ENCODE measurements at regions not wholly inside any gene's neighbourhood (a gene's known extent, or its start where the extent isn't known, plus 50 kb on each side); places are given as distances from the start of the nearest gene placed in this dataset.

GRCh38 chr5:54748527-54748926, 231.0 kb downstream of the SNX18 start:
- TF ChIP-seq GATA2 (IDR thresholded peaks at IDR 0.05; ENCODE audit: low read depth, low read length) (no peak), GATA3 (IDR thresholded peaks at IDR 0.05; ENCODE audit: low read depth, low read length) (no peak)

GRCh38 chr5:54746777-54747398, 229.3 kb downstream of the SNX18 start:
- TF ChIP-seq GATA3 (IDR thresholded peaks at IDR 0.05; ENCODE audit: low read depth, low read length) (no peak), GATA2 (IDR thresholded peaks at IDR 0.05; ENCODE audit: low read depth, low read length) (no peak)

- TF ChIP-seq GATA3 (IDR thresholded peaks at IDR 0.05; ENCODE audit: low read depth, low read length) (no peak), GATA2 (IDR thresholded peaks at IDR 0.05; ENCODE audit: low read depth, low read length) (no peak)
Measured at GRCh38 chr5:54746346-54746745, 228.8 kb downstream of the SNX18 start.

GRCh38 chr5:54745599-54745998, 228.0 kb downstream of the SNX18 start:
- no peak for TF ChIP-seq GATA2 (IDR thresholded peaks at IDR 0.05; ENCODE audit: low read depth, low read length)
- TF ChIP-seq GATA3 (IDR thresholded peaks at IDR 0.05; ENCODE audit: low read depth, low read length) = no peak

GRCh38 chr5:54743997-54744788, 226.6 kb downstream of the SNX18 start:
- no peak for TF ChIP-seq GATA3 (IDR thresholded peaks at IDR 0.05; ENCODE audit: low read depth, low read length)
- TF ChIP-seq GATA2 (IDR thresholded peaks at IDR 0.05; ENCODE audit: low read depth, low read length) = no peak

- TF ChIP-seq GATA3 (IDR thresholded peaks at IDR 0.05; ENCODE audit: low read depth, low read length) = no peak
- TF ChIP-seq GATA2 (IDR thresholded peaks at IDR 0.05; ENCODE audit: low read depth, low read length) = no peak
Measured at GRCh38 chr5:54743581-54743980, 226.0 kb downstream of the SNX18 start.

- TF ChIP-seq GATA2 (IDR thresholded peaks at IDR 0.05; ENCODE audit: low read depth, low read length) = no peak
- TF ChIP-seq GATA3 (IDR thresholded peaks at IDR 0.05; ENCODE audit: low read depth, low read length) = no peak
Measured at GRCh38 chr5:54742417-54742891, 224.9 kb downstream of the SNX18 start.

- TF ChIP-seq GATA2 (IDR thresholded peaks at IDR 0.05; ENCODE audit: low read depth, low read length) (no peak), GATA3 (IDR thresholded peaks at IDR 0.05; ENCODE audit: low read depth, low read length) (no peak)
Measured at GRCh38 chr5:54741711-54742110, 224.2 kb downstream of the SNX18 start.

GRCh38 chr5:54740141-54740540, 222.6 kb downstream of the SNX18 start:
- no peak for TF ChIP-seq GATA3 (IDR thresholded peaks at IDR 0.05; ENCODE audit: low read depth, low read length)
- TF ChIP-seq GATA2 (IDR thresholded peaks at IDR 0.05; ENCODE audit: low read depth, low read length) = no peak

- no peak for TF ChIP-seq GATA2 (IDR thresholded peaks at IDR 0.05; ENCODE audit: low read depth, low read length)
- TF ChIP-seq GATA3 (IDR thresholded peaks at IDR 0.05; ENCODE audit: low read depth, low read length) = no peak
Measured at GRCh38 chr5:54739371-54739770, 221.8 kb downstream of the SNX18 start.

- TF ChIP-seq GATA3 (IDR thresholded peaks at IDR 0.05; ENCODE audit: low read depth, low read length) (peak; percentile 84; the same call in 1 of the 2 replicates), GATA2 (IDR thresholded peaks at IDR 0.05; ENCODE audit: low read depth, low read length) (peak; percentile 79)
Measured at GRCh38 chr5:54738973-54739367, 221.4 kb downstream of the SNX18 start.

- no peak for TF ChIP-seq GATA2 (IDR thresholded peaks at IDR 0.05; ENCODE audit: low read depth, low read length)
- no peak for TF ChIP-seq GATA3 (IDR thresholded peaks at IDR 0.05; ENCODE audit: low read depth, low read length)
Measured at GRCh38 chr5:54738118-54738972, 220.8 kb downstream of the SNX18 start.

- TF ChIP-seq GATA2 (IDR thresholded peaks at IDR 0.05; ENCODE audit: low read depth, low read length) (no peak), GATA3 (IDR thresholded peaks at IDR 0.05; ENCODE audit: low read depth, low read length) (no peak)
Measured at GRCh38 chr5:54736003-54736797, 218.6 kb downstream of the SNX18 start.
